ENCODE measurements at regions not wholly inside any gene's neighbourhood (a gene's known extent, or its start where the extent isn't known, plus 50 kb on each side); places are given as distances from the start of the nearest gene placed in this dataset.
"Not testable (repeated sequence)": the region's sequence is repeated elsewhere in the genome, so short reads cannot be mapped to it uniquely, and the experiment has no call there.

DNA sequence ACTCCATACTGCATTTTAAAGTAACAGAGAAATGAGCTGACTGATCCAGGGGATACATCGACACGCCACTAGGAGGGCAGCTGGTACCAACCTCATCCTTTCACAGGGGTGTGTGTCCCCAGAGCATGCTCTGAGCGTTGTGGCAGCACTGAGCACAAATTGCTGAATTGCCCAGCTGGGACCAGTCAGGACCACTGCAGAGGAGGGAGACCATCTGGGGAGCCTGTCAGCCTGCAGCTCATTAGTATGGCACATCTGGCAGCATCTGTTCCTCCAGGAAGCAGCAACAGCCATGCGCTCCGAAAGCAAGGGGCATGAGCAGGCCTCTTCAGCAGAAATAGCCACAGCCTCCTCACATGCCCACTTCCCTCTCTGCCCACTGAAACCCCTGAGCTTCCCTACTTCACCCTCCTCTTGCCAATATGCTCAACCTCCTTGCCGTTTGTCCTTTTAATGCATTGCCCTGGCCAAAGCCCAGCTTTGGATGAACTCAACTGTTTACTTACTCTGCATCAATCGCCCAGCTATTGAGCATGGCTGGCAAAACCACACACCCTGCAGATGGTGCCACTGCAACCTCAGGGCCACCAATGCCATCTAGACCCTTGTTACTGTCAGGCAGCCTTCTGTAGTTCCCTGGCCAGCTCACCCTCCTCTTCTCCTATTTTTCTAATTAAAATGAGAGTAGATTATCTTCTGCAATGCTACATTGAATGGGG lies 77.6 kb upstream of the NEDD9 start:
- no peak overlapping the region for H3K27ac Mint-ChIP-seq (ENCODE audit: unreplicated experiment)

DNA sequence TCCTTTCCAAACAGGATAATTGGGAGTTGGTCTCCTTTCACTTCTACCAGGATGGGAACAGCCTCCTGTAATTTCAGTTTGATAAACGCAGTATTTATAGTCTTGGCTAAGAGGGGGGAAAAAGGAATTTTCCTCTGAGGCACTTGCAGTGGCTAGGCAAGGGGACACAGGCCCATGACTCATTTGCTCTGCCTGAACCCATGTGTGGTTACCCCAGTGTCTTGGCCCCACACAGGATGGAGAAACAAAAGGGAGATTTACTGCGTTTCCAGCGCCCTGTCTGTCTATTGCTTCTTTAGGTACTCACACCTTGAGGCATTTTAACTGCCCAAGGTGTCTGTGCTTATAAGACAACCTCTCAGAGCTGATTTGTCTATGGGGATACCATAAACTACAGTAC lies 74.8 kb upstream of the NEDD9 start:
- no peaks in the 10 kb centered on the region for H3K27me3 Mint-ChIP-seq (ENCODE audit: low read depth)
- TF ChIP-seq, protein P1, sequence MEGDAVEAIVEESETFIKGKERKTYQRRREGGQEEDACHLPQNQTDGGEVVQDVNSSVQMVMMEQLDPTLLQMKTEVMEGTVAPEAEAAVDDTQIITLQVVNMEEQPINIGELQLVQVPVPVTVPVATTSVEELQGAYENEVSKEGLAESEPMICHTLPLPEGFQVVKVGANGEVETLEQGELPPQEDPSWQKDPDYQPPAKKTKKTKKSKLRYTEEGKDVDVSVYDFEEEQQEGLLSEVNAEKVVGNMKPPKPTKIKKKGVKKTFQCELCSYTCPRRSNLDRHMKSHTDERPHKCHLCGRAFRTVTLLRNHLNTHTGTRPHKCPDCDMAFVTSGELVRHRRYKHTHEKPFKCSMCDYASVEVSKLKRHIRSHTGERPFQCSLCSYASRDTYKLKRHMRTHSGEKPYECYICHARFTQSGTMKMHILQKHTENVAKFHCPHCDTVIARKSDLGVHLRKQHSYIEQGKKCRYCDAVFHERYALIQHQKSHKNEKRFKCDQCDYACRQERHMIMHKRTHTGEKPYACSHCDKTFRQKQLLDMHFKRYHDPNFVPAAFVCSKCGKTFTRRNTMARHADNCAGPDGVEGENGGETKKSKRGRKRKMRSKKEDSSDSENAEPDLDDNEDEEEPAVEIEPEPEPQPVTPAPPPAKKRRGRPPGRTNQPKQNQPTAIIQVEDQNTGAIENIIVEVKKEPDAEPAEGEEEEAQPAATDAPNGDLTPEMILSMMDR (conservative IDR thresholded peaks at IDR 0.05) = no peak
- DNase-seq (ENCODE audit: low read depth, low spot score) = no peak
- peaks cover 2% of the 10 kb centered on the region for H3K36me3 Mint-ChIP-seq (ENCODE audit: low read depth)
- peaks cover 6% of the 10 kb centered on the region for H3K4me1 Mint-ChIP-seq
- no peak overlapping the region for H3K27ac Mint-ChIP-seq (ENCODE audit: unreplicated experiment)
- H3K9me3 Mint-ChIP-seq = peaks cover 9% of the 10 kb centered on the region
- H3K4me3 Mint-ChIP-seq = no peak overlapping the region

More for the DNA sequence above, 77.6 kb upstream of the NEDD9 start:
- no peak overlapping the region for H3K4me3 Mint-ChIP-seq
- H3K27me3 Mint-ChIP-seq (ENCODE audit: low read depth) = no peaks in the 10 kb centered on the region
- H3K9me3 Mint-ChIP-seq = peaks cover 7% of the 10 kb centered on the region
- TF ChIP-seq, protein P1 (conservative IDR thresholded peaks at IDR 0.05) = no peak
- H3K4me1 Mint-ChIP-seq = peaks cover 6% of the 10 kb centered on the region
- H3K36me3 Mint-ChIP-seq (ENCODE audit: low read depth) = peaks cover 2% of the 10 kb centered on the region
- DNase-seq (ENCODE audit: low read depth, low spot score) = no peak

DNA sequence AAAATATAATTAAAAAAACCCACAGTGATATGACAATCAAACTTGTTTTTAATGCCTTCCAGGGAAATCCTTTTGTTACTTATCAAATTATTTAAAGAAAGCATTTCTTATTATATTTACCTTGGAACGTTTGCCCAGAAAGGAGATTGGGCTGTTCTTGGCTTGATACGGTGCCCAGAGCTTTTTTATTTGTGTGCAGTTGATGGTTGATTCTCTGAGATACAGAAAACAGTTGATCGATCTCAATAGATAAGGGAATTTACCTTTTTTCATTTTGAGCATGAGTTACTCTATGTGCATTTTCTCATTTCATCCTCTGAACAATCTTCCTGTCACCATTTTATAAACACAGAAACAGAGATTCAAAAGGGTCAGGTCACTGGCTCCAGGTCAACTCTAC lies 72.5 kb upstream of the NEDD9 start:
- TF ChIP-seq, protein P1 (conservative IDR thresholded peaks at IDR 0.05) = no peak
- Mint-ChIP-seq H3K27ac (ENCODE audit: unreplicated experiment) (no peak overlapping the region), H3K27me3 (ENCODE audit: low read depth) (no peaks in the 10 kb centered on the region), H3K4me1 (peaks cover 9% of the 10 kb centered on the region), H3K36me3 (ENCODE audit: low read depth) (peaks cover 6% of the 10 kb centered on the region), H3K4me3 (no peak overlapping the region), H3K9me3 (peaks cover 9% of the 10 kb centered on the region)
- DNase-seq (ENCODE audit: low read depth, low spot score) = no peak

DNA sequence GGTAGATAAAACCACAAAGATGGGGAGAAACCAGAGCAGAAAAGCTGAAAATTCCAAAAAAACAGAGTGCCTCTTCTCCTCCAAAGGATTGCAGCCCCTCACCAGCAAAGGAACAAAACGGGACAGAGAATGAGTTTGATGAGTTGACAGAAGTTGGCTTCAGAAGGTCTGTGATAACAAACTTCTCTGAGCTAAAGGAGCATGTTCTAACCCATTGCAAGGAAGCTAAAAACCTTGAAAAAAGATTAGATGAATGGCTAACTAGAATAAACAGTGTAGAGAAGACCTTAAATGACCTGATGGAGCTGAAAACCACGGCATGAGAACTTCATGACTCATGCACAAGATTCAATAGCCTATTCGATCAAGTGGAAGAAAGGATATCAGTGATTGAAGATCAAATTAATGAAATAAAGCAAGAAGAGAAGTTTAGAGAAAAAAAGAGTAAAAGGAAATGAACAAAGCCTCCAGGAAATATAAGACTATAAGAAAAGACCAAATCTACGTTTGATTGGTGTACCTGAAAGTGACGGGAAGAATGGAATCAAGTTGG lies 67.5 kb upstream of the NEDD9 start:
- DNase-seq (ENCODE audit: low read depth, low spot score); H3K4me3 Mint-ChIP-seq; H3K27me3 Mint-ChIP-seq (ENCODE audit: low read depth); H3K27ac Mint-ChIP-seq (ENCODE audit: unreplicated experiment); H3K36me3 Mint-ChIP-seq (ENCODE audit: low read depth): not testable (repeated sequence)
- Mint-ChIP-seq H3K4me1 (peaks cover 28% of the 10 kb centered on the region), H3K9me3 (peaks cover 13% of the 10 kb centered on the region)

DNA sequence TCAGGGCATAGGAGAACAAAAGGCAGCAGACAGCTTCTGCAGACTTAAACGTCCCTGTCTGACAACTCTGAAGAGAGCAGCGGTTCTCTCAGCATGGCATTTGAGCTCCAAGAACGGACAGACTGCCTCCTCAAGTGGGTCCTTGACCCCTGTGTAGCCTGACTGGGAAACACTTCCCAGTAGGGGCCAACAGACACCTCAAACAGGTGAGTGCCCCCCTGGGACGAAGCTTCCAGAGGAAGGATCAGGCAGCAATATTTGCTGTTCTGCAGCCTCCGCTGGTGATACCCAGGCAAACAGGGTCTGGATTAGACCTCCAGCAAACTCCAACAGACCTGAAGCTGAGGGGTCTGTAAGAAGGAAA lies 66.9 kb upstream of the NEDD9 start:
- not testable (repeated sequence) for H3K36me3 Mint-ChIP-seq (ENCODE audit: low read depth); H3K27me3 Mint-ChIP-seq (ENCODE audit: low read depth); DNase-seq (ENCODE audit: low read depth, low spot score); H3K4me3 Mint-ChIP-seq
- H3K27ac Mint-ChIP-seq (ENCODE audit: unreplicated experiment) = peak overlapping the region; percentile 5
- H3K9me3 Mint-ChIP-seq = peaks cover 13% of the 10 kb centered on the region
- peaks cover 28% of the 10 kb centered on the region for H3K4me1 Mint-ChIP-seq

DNA sequence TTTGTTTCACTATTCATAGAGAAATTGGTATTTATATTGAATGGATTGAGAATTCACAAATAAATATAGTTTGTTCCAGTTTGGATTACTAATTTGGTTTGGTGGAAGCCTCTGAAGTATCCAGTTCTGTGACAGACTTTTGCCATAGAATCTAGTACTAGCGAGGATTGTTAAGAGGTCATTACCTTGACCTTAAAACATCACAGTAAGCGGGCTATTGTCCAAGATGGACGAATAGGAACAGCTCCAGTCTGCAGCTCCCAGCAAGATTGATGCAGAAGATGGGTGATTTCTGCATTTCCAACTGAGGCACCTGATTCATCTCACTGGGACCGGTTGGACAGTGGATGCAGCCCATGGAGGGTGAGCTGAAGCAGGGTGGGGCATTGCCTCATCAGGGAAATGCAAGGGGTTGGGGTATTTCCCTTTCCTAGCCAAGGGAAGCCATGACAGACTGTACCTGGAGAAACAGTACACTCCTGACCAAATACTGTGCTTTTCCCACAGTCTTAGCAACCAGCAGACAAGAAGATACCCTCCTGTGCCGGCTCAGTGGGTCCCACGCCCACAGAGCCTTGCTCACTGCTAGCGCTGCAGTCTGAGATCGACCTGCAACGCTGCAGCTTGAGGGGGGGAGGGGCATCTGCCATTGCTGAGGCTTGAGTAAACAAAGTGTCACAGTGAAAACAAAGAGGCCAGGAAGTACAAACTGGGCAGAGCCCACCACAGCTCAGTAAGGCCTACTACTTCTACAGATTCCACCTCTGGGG lies 66.4 kb upstream of the NEDD9 start:
- Mint-ChIP-seq H3K4me3 (no peak overlapping the region), H3K27ac (ENCODE audit: unreplicated experiment) (peak overlapping the region; percentile 5), H3K9me3 (peaks cover 10% of the 10 kb centered on the region), H3K36me3 (ENCODE audit: low read depth) (peaks cover 3% of the 10 kb centered on the region), H3K4me1 (peaks cover 28% of the 10 kb centered on the region), H3K27me3 (ENCODE audit: low read depth) (no peaks in the 10 kb centered on the region)
- no peak for DNase-seq (ENCODE audit: low read depth, low spot score)
- TF ChIP-seq, protein P1 (conservative IDR thresholded peaks at IDR 0.05) = no peak
